MM.1S (cell line): ENCODE measurements at regions not wholly inside any gene's neighbourhood (a gene's known extent, or its start where the extent isn't known, plus 50 kb on each side); places are given as distances from the start of the nearest gene placed in this dataset.

Experiments used
- DNase-seq: peaks from one replicate; pipeline ENCODE4 v3.0.0-alpha.2; 2015
- H2AFZ ChIP-seq: fragments of 300-600 bp; sonication (generic); 2 replicates; pipeline ENCODE4 v1.6.0; 2016; ENCODE audit warnings: antibody characterized with exemption, low read length
- H3F3A ChIP-seq: fragments of 300-600 bp; sonication (generic); 2 replicates; pipeline ENCODE4 v1.6.1; 2016; ENCODE audit warnings: mild to moderate bottlenecking, antibody characterized with exemption, low read length, moderate library complexity, mixed read lengths; ENCODE audit not compliant: insufficient read depth
- H3K27ac ChIP-seq: fragments of 300-600 bp; sonication (generic); 2 replicates; pipeline ENCODE4 v1.5.1; 2016; ENCODE audit warnings: mild to moderate bottlenecking, low read length
- H3K27me3 ChIP-seq: fragments of 300-600 bp; sonication (generic); replicated peaks from 2 replicates; pipeline ENCODE4 v1.6.0; 2016; ENCODE audit warnings: low read length; ENCODE audit not compliant: insufficient read depth
- H3K36me3 ChIP-seq: fragments of 300-600 bp; sonication (generic); replicated peaks from 2 replicates; pipeline ENCODE4 v1.6.1; 2016; ENCODE audit warnings: mild to moderate bottlenecking, low read length, mixed read lengths; ENCODE audit not compliant: insufficient read depth
- H3K4me1 ChIP-seq: fragments of 300-600 bp; sonication (generic); 2 replicates; pipeline ENCODE4 v1.6.1; 2016; ENCODE audit warnings: low read length, mixed read lengths
- H3K4me2 ChIP-seq: fragments of 300-600 bp; sonication (generic); 2 replicates; pipeline ENCODE4 v1.6.0; 2016; ENCODE audit warnings: low read depth, low read length
- H3K4me3 ChIP-seq: fragments of 300-600 bp; sonication (generic); 2 replicates; pipeline ENCODE4 v1.5.1; 2016; ENCODE audit warnings: low read length, mixed read lengths
- H3K79me2 ChIP-seq: fragments of 300-600 bp; sonication (generic); 2 replicates; pipeline ENCODE4 v1.6.1; 2016; ENCODE audit warnings: mixed run types, low read length, mixed read lengths
- H3K9ac ChIP-seq: fragments of 300-600 bp; sonication (generic); 2 replicates; pipeline ENCODE4 v1.6.1; 2016; ENCODE audit warnings: low read length, mixed read lengths
- H3K9me2 ChIP-seq: fragments of 300-600 bp; sonication (generic); replicated peaks from 2 replicates; pipeline ENCODE4 v1.6.1; 2016; ENCODE audit warnings: mild to moderate bottlenecking, low read length, mixed read lengths; ENCODE audit not compliant: insufficient read depth
- H3K9me3 ChIP-seq: fragments of 300-600 bp; sonication (generic); replicated peaks from 2 replicates; pipeline ENCODE4 v1.6.1; 2016; ENCODE audit warnings: mild to moderate bottlenecking, low read length, mixed read lengths; ENCODE audit not compliant: insufficient read depth
- H4K20me1 ChIP-seq: fragments of 300-600 bp; sonication (generic); 2 replicates; pipeline ENCODE4 v1.6.1; 2016; ENCODE audit warnings: mild to moderate bottlenecking, low read length, moderate library complexity, mixed read lengths; ENCODE audit not compliant: insufficient read depth
- CTCF ChIP-seq: fragments of 300-600 bp; sonication (generic); IDR thresholded peaks from 2 replicates; pipeline ENCODE4 v1.5.1; 2016; ENCODE audit warnings: antibody characterized with exemption, low read length, mixed read lengths
- EZH2 ChIP-seq: fragments of 300-600 bp; sonication (generic); optimal IDR thresholded peaks from 2 replicates; pipeline ENCODE3; 2017; ENCODE audit warnings: low read depth, mild to moderate bottlenecking, antibody characterized with exemption, low read length, mixed read lengths
- EZH2phosphoT487 ChIP-seq: fragments of 300-600 bp; sonication (generic); IDR thresholded peaks from 2 replicates; pipeline ENCODE4 v1.6.1; 2018; ENCODE audit warnings: antibody characterized with exemption, low read length

- H3K9ac ChIP-seq, result no peak overlapping the region
- H2AFZ ChIP-seq, result no peak overlapping the region
- H3K4me2 ChIP-seq, result no peak overlapping the region
- H3F3A ChIP-seq, result no peaks in the 10 kb centered on the region
- H3K79me2 ChIP-seq, result no peaks in the 10 kb centered on the region
- no peaks in the 10 kb centered on the region for H3K4me1 ChIP-seq
- TF ChIP-seq EZH2phosphoT487, result no peak
- no peak for TF ChIP-seq EZH2
- no peak for TF ChIP-seq CTCF
- H3K9me2 ChIP-seq, result no peaks in the 10 kb centered on the region
- no peaks in the 10 kb centered on the region for H3K27me3 ChIP-seq
- no peak for DNase-seq
- H3K36me3 ChIP-seq, result no peaks in the 10 kb centered on the region
- no peaks in the 10 kb centered on the region for H3K9me3 ChIP-seq
- no peak overlapping the region for H3K4me3 ChIP-seq
- no peak overlapping the region for H3K27ac ChIP-seq
- no peaks in the 10 kb centered on the region for H4K20me1 ChIP-seq
Measured at GRCh38 chr18:41646915-41647620, 308.0 kb upstream of the PIK3C3 start.

GRCh38 chr18:41645589-41646360 lies 309.3 kb upstream of the PIK3C3 start:
- H3F3A ChIP-seq, result no peaks in the 10 kb centered on the region
- H3K9me3 ChIP-seq, result no peaks in the 10 kb centered on the region
- no peak overlapping the region for H3K4me3 ChIP-seq
- no peaks in the 10 kb centered on the region for H3K36me3 ChIP-seq
- H3K79me2 ChIP-seq, result no peaks in the 10 kb centered on the region
- TF ChIP-seq EZH2 (no peak), CTCF (no peak), EZH2phosphoT487 (no peak)
- H2AFZ ChIP-seq, result no peak overlapping the region
- H3K27me3 ChIP-seq, result no peaks in the 10 kb centered on the region
- H3K4me2 ChIP-seq, result no peak overlapping the region
- DNase-seq, result no peak
- no peaks in the 10 kb centered on the region for H3K9me2 ChIP-seq
- H3K9ac ChIP-seq, result no peak overlapping the region
- H4K20me1 ChIP-seq, result no peaks in the 10 kb centered on the region
- no peaks in the 10 kb centered on the region for H3K4me1 ChIP-seq
- H3K27ac ChIP-seq, result no peak overlapping the region

GRCh38 chr18:41644466-41644865 lies 310.6 kb upstream of the PIK3C3 start:
- Histone ChIP-seq H3K9ac (no peak overlapping the region), H3K79me2 (no peaks in the 10 kb centered on the region), H3K9me2 (no peaks in the 10 kb centered on the region), H3K4me1 (no peaks in the 10 kb centered on the region), H3F3A (no peaks in the 10 kb centered on the region), H3K36me3 (no peaks in the 10 kb centered on the region), H3K4me3 (no peak overlapping the region), H3K4me2 (no peak overlapping the region), H3K9me3 (no peaks in the 10 kb centered on the region), H3K27ac (no peak overlapping the region), H2AFZ (no peak overlapping the region), H4K20me1 (no peaks in the 10 kb centered on the region), H3K27me3 (no peaks in the 10 kb centered on the region)
- TF ChIP-seq CTCF (no peak), EZH2phosphoT487 (no peak), EZH2 (no peak)
- DNase-seq, result no peak
